HEK293 (cell line): ENCODE measurements at regions not wholly inside any gene's neighbourhood (a gene's known extent, or its start where the extent isn't known, plus 50 kb on each side); places are given as distances from the start of the nearest gene placed in this dataset.

Source experiments
- CTCF ChIA-PET: fragments of 350-600 bp; formaldehyde crosslinking; extraction: SDS; loops from one replicate; lab custom pipeline; 2021; ENCODE audit warnings: antibody characterized with exemption; lab: Yijun Ruan, JAX
- POLR2A ChIA-PET: fragments of 300-600 bp; formaldehyde crosslinking; extraction: SDS; loops from one replicate; lab custom pipeline; 2020; ENCODE audit warnings: antibody characterized with exemption, inconsistent platforms; lab: Yijun Ruan, JAX
- H3K27ac ChIP-seq: fragments of 200-500 bp; sonication (Bioruptor generic); 2 replicates; pipeline ENCODE4 v1.5.1; 2014; ENCODE audit warnings: low read depth, low read length, control low read depth, inconsistent platforms; ENCODE audit errors: extremely low read depth
- H3K36me3 ChIP-seq, 2 experiments: fragments of 200-500 bp in 1 of 2; sonication (Bioruptor generic) in 1 of 2; 1 replicate in 1 of 2; 2 replicates in 1 of 2; pipeline ENCODE4 v1.5.1; 2014 to 2017; ENCODE audit warnings: inconsistent platforms in 2 of 2, low read length in 2 of 2; ENCODE audit not compliant: control insufficient read depth in 2 of 2, insufficient read depth in 1 of 2
- H3K4me1 ChIP-seq: fragments of 200-500 bp; sonication (Bioruptor generic); 2 replicates; pipeline ENCODE4 v1.5.1; 2014; ENCODE audit warnings: mild to moderate bottlenecking, low read length, inconsistent platforms; ENCODE audit not compliant: control insufficient read depth, insufficient read depth
- H3K4me3 ChIP-seq: 2 replicates; pipeline ENCODE4 v1.5.1; 2011; ENCODE audit warnings: low read depth, mild to moderate bottlenecking, control low read depth, low read length, moderate library complexity
- H3K9me3 ChIP-seq: fragments of 200-500 bp; sonication (Bioruptor generic); 2 replicates; pipeline ENCODE4 v1.5.1; 2014; ENCODE audit warnings: low read depth, low read length, inconsistent platforms; ENCODE audit not compliant: control insufficient read depth, insufficient read depth
- GLI4 ChIP-seq: fragments of 450-650 bp; formaldehyde crosslinking; IDR thresholded peaks from 2 replicates; pipeline ENCODE4 v1.5.1; 2016; ENCODE audit warnings: missing biosample characterization, missing genetic modification characterization
- GLIS1 ChIP-seq: fragments of 450-650 bp; formaldehyde crosslinking; IDR thresholded peaks from 2 replicates; pipeline ENCODE4 v1.5.1; 2016; ENCODE audit warnings: missing biosample characterization, missing genetic modification characterization
- HOXC10 ChIP-seq: sonication (generic); formaldehyde crosslinking; IDR thresholded peaks from 2 replicates; pipeline ENCODE4 v1.8.1; 2023; ENCODE audit warnings: mild to moderate bottlenecking, missing genetic modification reagents
- KLF10 ChIP-seq: fragments of 450-650 bp; IDR thresholded peaks from 2 replicates; pipeline ENCODE4 v1.5.1; 2018; ENCODE audit warnings: missing biosample characterization, mild to moderate bottlenecking, missing genetic modification characterization
- MZF1 ChIP-seq: fragments of 450-650 bp; formaldehyde crosslinking; IDR thresholded peaks from 2 replicates; pipeline ENCODE4 v1.5.1; 2017; ENCODE audit warnings: missing biosample characterization, missing genetic modification characterization, borderline replicate concordance
- OSR2 ChIP-seq: fragments of 450-650 bp; formaldehyde crosslinking; IDR thresholded peaks from 2 replicates; pipeline ENCODE4 v1.5.1; 2016; ENCODE audit warnings: missing biosample characterization, missing genetic modification characterization
- PRDM1 ChIP-seq: fragments of 450-650 bp; formaldehyde crosslinking; IDR thresholded peaks from 2 replicates; pipeline ENCODE4; 2016; ENCODE audit warnings: missing biosample characterization, missing genetic modification characterization
- SALL2 ChIP-seq: fragments of 450-650 bp; formaldehyde crosslinking; IDR thresholded peaks from 2 replicates; pipeline ENCODE4 v1.5.0; 2017; ENCODE audit warnings: missing biosample characterization, mild to moderate bottlenecking, missing genetic modification characterization, borderline replicate concordance
- TCF7L2 ChIP-seq: IDR thresholded peaks from 2 replicates; pipeline ENCODE4 v1.6.1; 2011; ENCODE audit warnings: low read depth, mild to moderate bottlenecking, inconsistent platforms, low read length, moderate library complexity, borderline replicate concordance
- ZNF132 ChIP-seq: fragments of 450-650 bp; formaldehyde crosslinking; IDR thresholded peaks from 2 replicates; pipeline ENCODE4 v1.5.1; 2017; ENCODE audit warnings: missing biosample characterization, missing genetic modification characterization, borderline replicate concordance
- ZNF140 ChIP-seq: fragments of 450-650 bp; formaldehyde crosslinking; IDR thresholded peaks from 2 replicates; pipeline ENCODE4 v1.5.1; 2016; ENCODE audit warnings: missing biosample characterization, missing genetic modification characterization
- ZNF174 ChIP-seq: fragments of 450-650 bp; formaldehyde crosslinking; IDR thresholded peaks from 2 replicates; pipeline ENCODE4 v1.5.0; 2017; ENCODE audit warnings: missing biosample characterization, mild to moderate bottlenecking, missing genetic modification characterization
- ZNF24 ChIP-seq: fragments of 450-650 bp; formaldehyde crosslinking; IDR thresholded peaks from 2 replicates; pipeline ENCODE4 v1.5.1; 2016; ENCODE audit warnings: missing biosample characterization, missing genetic modification characterization
- ZNF302 ChIP-seq: fragments of 450-650 bp; formaldehyde crosslinking; IDR thresholded peaks from 2 replicates; pipeline ENCODE4 v1.5.1; 2016; ENCODE audit warnings: missing biosample characterization, missing genetic modification characterization, low read depth
- ZNF426 ChIP-seq: fragments of 450-650 bp; formaldehyde crosslinking; IDR thresholded peaks from 2 replicates; pipeline ENCODE4 v1.5.1; 2017; ENCODE audit warnings: missing biosample characterization, missing genetic modification characterization, mild to moderate bottlenecking, inconsistent platforms, moderate library complexity
- ZNF560 ChIP-seq: fragments of 450-650 bp; formaldehyde crosslinking; IDR thresholded peaks from 2 replicates; pipeline ENCODE4 v1.5.1; 2017; ENCODE audit warnings: missing biosample characterization, missing genetic modification characterization, borderline replicate concordance
- ZNF707 ChIP-seq: fragments of 450-650 bp; formaldehyde crosslinking; IDR thresholded peaks from 2 replicates; pipeline ENCODE4 v1.5.1; 2016; ENCODE audit warnings: missing biosample characterization, missing genetic modification characterization
- ZNF777 ChIP-seq: fragments of 450-650 bp; formaldehyde crosslinking; IDR thresholded peaks from 2 replicates; pipeline ENCODE4 v1.5.1; 2017; ENCODE audit warnings: missing biosample characterization, missing genetic modification characterization, borderline replicate concordance
- ZNF791 ChIP-seq: fragments of 450-650 bp; formaldehyde crosslinking; IDR thresholded peaks from 2 replicates; pipeline ENCODE4 v1.5.1; 2016; ENCODE audit warnings: missing biosample characterization, missing genetic modification characterization
- ZXDB ChIP-seq: fragments of 450-650 bp; formaldehyde crosslinking; IDR thresholded peaks from 2 replicates; pipeline ENCODE4 v1.5.1; 2016; ENCODE audit warnings: missing biosample characterization, missing genetic modification characterization
- TF ChIP-seq, protein P1 (sequence below): fragments of 450-650 bp; formaldehyde crosslinking; IDR thresholded peaks from 2 replicates; pipeline ENCODE4 v1.5.1; 2016; ENCODE audit warnings: missing biosample characterization, missing genetic modification characterization
- TF ChIP-seq, protein P2 (sequence below): fragments of 450-650 bp; formaldehyde crosslinking; conservative IDR thresholded peaks from 2 replicates; pipeline ENCODE4 v1.5.1; 2016; ENCODE audit warnings: low read depth, missing biosample characterization, missing genetic modification characterization
- TF ChIP-seq, protein P3 (sequence below): fragments of 450-650 bp; formaldehyde crosslinking; IDR thresholded peaks from 2 replicates; pipeline ENCODE4 v1.5.1; 2017; ENCODE audit warnings: missing biosample characterization, mild to moderate bottlenecking, missing genetic modification characterization, moderate library complexity
- TF ChIP-seq, protein P4 (sequence below): fragments of 450-650 bp; formaldehyde crosslinking; IDR thresholded peaks from 2 replicates; pipeline ENCODE4 v1.5.1; 2016; ENCODE audit warnings: missing biosample characterization, missing genetic modification characterization

DNA sequence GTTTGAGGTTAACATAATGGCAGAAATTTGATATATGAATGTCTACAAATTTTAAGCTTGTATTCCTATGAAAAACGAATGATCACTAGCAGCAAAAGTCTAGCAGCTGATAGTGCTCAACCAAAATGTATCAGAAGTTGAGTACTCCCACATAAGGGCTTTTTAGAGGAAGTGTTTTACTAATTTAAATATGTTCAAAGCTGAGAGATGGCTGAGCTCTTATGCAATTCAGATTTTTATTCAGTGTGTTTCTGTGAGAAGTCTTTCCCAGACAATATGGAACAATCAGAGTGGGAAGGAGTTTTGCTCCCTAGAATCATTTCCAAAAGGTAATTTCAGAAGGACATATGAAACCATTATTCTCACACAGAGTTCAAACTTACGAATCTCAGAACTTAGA lies 327.0 kb downstream of the ZPLD1 start:
- H3K36me3 ChIP-seq: no peaks in the 10 kb centered on the region
- POLR2A ChIA-PET: no interaction called here
- no peaks in the 10 kb centered on the region for H3K9me3 ChIP-seq
- no peak overlapping the region for H3K27ac ChIP-seq
- no peak for TF ChIP-seq ZXDB (tag by site-specific recombination)
- no peak for TF ChIP-seq ZNF707 (tag by site-specific recombination)
- no peak for TF ChIP-seq GLIS1 (tag by site-specific recombination)
- TF ChIP-seq ZNF24 (tag by site-specific recombination): no peak
- no peak for TF ChIP-seq PRDM1 (tag by site-specific recombination)
- TF ChIP-seq, protein P1, sequence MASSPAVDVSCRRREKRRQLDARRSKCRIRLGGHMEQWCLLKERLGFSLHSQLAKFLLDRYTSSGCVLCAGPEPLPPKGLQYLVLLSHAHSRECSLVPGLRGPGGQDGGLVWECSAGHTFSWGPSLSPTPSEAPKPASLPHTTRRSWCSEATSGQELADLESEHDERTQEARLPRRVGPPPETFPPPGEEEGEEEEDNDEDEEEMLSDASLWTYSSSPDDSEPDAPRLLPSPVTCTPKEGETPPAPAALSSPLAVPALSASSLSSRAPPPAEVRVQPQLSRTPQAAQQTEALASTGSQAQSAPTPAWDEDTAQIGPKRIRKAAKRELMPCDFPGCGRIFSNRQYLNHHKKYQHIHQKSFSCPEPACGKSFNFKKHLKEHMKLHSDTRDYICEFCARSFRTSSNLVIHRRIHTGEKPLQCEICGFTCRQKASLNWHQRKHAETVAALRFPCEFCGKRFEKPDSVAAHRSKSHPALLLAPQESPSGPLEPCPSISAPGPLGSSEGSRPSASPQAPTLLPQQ (tag by site-specific recombination): no peak
- TF ChIP-seq, protein P2, sequence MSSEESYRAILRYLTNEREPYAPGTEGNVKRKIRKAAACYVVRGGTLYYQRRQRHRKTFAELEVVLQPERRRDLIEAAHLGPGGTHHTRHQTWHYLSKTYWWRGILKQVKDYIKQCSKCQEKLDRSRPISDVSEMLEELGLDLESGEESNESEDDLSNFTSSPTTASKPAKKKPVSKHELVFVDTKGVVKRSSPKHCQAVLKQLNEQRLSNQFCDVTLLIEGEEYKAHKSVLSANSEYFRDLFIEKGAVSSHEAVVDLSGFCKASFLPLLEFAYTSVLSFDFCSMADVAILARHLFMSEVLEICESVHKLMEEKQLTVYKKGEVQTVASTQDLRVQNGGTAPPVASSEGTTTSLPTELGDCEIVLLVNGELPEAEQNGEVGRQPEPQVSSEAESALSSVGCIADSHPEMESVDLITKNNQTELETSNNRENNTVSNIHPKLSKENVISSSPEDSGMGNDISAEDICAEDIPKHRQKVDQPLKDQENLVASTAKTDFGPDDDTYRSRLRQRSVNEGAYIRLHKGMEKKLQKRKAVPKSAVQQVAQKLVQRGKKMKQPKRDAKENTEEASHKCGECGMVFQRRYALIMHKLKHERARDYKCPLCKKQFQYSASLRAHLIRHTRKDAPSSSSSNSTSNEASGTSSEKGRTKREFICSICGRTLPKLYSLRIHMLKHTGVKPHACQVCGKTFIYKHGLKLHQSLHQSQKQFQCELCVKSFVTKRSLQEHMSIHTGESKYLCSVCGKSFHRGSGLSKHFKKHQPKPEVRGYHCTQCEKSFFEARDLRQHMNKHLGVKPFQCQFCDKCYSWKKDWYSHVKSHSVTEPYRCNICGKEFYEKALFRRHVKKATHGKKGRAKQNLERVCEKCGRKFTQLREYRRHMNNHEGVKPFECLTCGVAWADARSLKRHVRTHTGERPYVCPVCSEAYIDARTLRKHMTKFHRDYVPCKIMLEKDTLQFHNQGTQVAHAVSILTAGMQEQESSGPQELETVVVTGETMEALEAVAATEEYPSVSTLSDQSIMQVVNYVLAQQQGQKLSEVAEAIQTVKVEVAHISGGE (tag by site-specific recombination): no peak
- TF ChIP-seq, all 188 proteins: peak for 0
- Histone ChIP-seq H3K4me1 (no peaks in the 10 kb centered on the region), H3K4me3 (no peak overlapping the region)
- CTCF ChIA-PET: no interaction called here

DNA sequence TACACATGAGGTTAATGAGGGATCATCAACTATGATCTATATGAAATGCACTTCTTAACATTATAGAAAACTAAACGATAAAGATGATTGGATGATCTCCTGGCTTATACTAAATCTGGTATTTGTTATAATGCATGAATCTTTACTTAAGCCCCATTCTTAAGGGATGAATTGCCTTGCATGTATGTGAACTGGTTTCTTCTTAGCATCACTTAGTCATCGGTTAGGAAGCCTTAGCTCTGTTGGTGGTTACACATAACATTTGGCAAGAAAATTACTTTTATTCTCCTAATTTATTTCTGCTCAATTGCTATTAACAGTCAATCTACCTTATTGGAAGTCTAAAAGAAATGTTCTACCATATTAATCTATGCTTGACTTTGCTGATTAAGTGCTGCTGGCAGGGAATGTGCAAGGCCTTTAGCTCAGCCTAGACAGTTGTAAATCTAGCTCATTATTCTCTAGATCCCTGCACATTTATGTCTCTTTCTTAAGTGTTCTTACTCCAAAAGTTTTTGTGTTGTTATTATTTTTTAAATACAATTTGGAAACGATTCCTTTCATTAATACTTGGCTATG lies 356.0 kb downstream of the ZPLD1 start:
- Histone ChIP-seq H3K36me3 (no peaks in the 10 kb centered on the region), H3K27ac (no peak overlapping the region), H3K4me3 (no peak overlapping the region), H3K9me3 (no peaks in the 10 kb centered on the region), H3K4me1 (no peaks in the 10 kb centered on the region)
- POLR2A ChIA-PET: no interaction called here
- TF ChIP-seq ZNF140 (tag by site-specific recombination) (no peak), ZNF560 (tag by site-specific recombination) (no peak), ZNF174 (tag by site-specific recombination) (no peak), ZNF426 (tag by site-specific recombination) (no peak), OSR2 (tag by site-specific recombination) (no peak), HOXC10 (CRISPR knock-in tag) (no peak), GLI4 (tag by site-specific recombination) (no peak), ZNF777 (tag by site-specific recombination) (no peak), TCF7L2 (no peak), ZNF302 (tag by site-specific recombination) (no peak), ZNF791 (no peak), MZF1 (tag by site-specific recombination) (no peak), SALL2 (tag by site-specific recombination) (no peak), ZNF132 (tag by site-specific recombination) (no peak), KLF10 (tag by site-specific recombination) (no peak)
- TF ChIP-seq, protein P3, sequence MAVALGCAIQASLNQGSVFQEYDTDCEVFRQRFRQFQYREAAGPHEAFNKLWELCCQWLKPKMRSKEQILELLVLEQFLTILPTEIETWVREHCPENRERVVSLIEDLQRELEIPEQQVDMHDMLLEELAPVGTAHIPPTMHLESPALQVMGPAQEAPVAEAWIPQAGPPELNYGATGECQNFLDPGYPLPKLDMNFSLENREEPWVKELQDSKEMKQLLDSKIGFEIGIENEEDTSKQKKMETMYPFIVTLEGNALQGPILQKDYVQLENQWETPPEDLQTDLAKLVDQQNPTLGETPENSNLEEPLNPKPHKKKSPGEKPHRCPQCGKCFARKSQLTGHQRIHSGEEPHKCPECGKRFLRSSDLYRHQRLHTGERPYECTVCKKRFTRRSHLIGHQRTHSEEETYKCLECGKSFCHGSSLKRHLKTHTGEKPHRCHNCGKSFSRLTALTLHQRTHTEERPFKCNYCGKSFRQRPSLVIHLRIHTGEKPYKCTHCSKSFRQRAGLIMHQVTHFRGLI (tag by site-specific recombination): no peak
- TF ChIP-seq, protein P4, sequence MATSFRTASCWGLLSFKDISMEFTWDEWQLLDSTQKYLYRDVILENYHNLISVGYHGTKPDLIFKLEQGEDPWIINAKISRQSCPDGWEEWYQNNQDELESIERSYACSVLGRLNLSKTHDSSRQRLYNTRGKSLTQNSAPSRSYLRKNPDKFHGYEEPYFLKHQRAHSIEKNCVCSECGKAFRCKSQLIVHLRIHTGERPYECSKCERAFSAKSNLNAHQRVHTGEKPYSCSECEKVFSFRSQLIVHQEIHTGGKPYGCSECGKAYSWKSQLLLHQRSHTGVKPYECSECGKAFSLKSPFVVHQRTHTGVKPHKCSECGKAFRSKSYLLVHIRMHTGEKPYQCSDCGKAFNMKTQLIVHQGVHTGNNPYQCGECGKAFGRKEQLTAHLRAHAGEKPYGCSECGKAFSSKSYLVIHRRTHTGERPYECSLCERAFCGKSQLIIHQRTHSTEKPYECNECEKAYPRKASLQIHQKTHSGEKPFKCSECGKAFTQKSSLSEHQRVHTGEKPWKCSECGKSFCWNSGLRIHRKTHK (tag by site-specific recombination): no peak
- CTCF ChIA-PET: interaction anchor here (0.6 kb wide), 1 partner anchor 117 kb away, joined by 3 read pairs; no protein-coding TSS in a partner anchor
